ENCODE measurements at regions not wholly inside any gene's neighbourhood (a gene's known extent, or its start where the extent isn't known, plus 50 kb on each side); places are given as distances from the start of the nearest gene placed in this dataset.
"Not testable (repeated sequence)": the region's sequence is repeated elsewhere in the genome, so short reads cannot be mapped to it uniquely, and the experiment has no call there.

DNA sequence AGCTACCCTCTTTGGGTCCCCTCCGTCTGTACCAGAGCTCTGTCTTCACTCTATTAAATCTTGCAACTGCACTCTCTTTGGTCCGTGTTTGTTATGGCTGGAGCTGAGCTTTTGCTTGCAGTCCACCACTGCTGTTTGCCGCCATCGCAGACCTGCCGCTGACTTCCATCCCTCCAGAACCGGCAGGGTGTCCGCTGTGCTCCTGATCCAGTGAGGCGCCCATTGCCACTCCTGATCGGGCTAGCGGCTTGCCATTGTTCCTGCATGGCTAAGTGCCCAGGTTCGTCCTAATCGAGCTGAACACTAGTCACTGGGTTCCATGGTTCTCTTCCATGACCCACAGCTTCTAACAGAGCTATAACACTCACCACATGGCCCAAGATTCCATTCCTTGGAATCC is 380.6 kb downstream of the CDH19 start:
- POLR2A ChIA-PET; H3K27ac ChIP-seq (ENCODE audit: insufficient read depth in 1 of 2, low read depth in 1 of 2, low read length in 2 of 2, poor library complexity in 1 of 2, severe bottlenecking in 2 of 2); H3K27me3 ChIP-seq (replicated peaks in 2 of 5; ENCODE audit: control insufficient read depth in 4 of 5, insufficient read depth in 5 of 5, low read length in 4 of 5); DNase-seq; H3K36me3 ChIP-seq (ENCODE audit: control insufficient read depth in 4 of 4, insufficient read depth in 4 of 4, low read length in 3 of 4); CTCF ChIA-PET; H3K4me1 ChIP-seq (ENCODE audit: control extremely low read depth in 1 of 4, control insufficient read depth in 4 of 4, insufficient read depth in 4 of 4, low read length in 3 of 4); H3K4me3 ChIP-seq (ENCODE audit: control insufficient read depth in 1 of 7, extremely low read depth in 1 of 7, insufficient read depth in 4 of 7, low read depth in 2 of 7, low read length in 6 of 7); H3K9me3 ChIP-seq (ENCODE audit: control extremely low read depth in 1 of 5, control insufficient read depth in 4 of 5, insufficient read depth in 2 of 5, low read depth in 1 of 5, low read length in 4 of 5): not testable (repeated sequence)
- WGBS (ENCODE audit: insufficient coverage) = 95% methylated on average over 12 of the region's 12 CpGs

DNA sequence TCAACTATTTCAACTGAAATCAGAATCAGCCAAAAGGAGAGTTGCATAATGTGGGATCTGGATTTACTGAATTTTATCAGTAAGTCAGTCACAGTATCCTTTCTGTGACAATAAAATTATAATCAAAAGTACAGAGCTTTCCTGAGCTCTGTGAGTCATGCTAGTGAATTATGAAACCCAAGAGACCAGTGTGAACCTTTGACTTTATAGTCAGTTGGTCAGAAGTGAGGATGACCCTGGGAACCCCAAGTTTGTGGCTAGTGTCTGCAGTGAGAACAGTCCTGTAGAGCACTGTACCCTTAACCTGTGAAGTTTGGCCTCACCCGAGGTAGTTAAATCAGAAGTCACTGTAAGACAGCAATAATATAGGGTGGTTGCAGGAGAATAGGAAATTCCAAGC is 381.7 kb downstream of the CDH19 start:
- Histone ChIP-seq H3K36me3 (ENCODE audit: control insufficient read depth in 4 of 4, insufficient read depth in 4 of 4, low read length in 3 of 4) (no peaks in the 10 kb centered on the region), H3K4me3 (ENCODE audit: control insufficient read depth in 1 of 7, extremely low read depth in 1 of 7, insufficient read depth in 4 of 7, low read depth in 2 of 7, low read length in 6 of 7) (no peak overlapping the region), H3K9me3 (ENCODE audit: control extremely low read depth in 1 of 5, control insufficient read depth in 4 of 5, insufficient read depth in 2 of 5, low read depth in 1 of 5, low read length in 4 of 5) (no peaks in the 10 kb centered on the region), H3K27me3 (replicated peaks in 2 of 5; ENCODE audit: control insufficient read depth in 4 of 5, insufficient read depth in 5 of 5, low read length in 4 of 5) (no peaks in the 10 kb centered on the region), H3K27ac (ENCODE audit: insufficient read depth in 1 of 2, low read depth in 1 of 2, low read length in 2 of 2, poor library complexity in 1 of 2, severe bottlenecking in 2 of 2) (no peak overlapping the region), H3K4me1 (ENCODE audit: control extremely low read depth in 1 of 4, control insufficient read depth in 4 of 4, insufficient read depth in 4 of 4, low read length in 3 of 4) (no peaks in the 10 kb centered on the region)
- ChIA-PET CTCF (no interaction called here), POLR2A (no interaction called here)
- WGBS (ENCODE audit: insufficient coverage) = 100% methylated on average over 1 of the region's 1 CpG
- no peak for DNase-seq

DNA sequence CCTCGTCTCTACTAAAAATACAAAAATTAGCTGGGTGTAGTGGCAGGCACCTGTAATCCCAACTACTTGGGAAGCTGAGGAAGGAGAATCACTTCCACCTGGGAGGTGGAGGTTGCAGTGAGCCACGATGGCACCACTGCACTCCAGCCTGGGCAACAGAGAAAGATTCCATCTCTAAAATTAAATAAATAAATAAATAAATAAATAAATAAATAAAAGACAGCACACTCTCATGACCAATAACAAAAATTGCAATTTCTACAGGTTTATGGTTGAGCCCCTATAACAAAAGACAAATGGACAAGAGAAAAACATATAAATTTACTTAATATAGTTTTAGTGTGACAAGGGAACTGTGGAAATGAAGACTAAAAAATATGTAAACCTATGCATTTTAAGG is 384.1 kb downstream of the CDH19 start:
- Histone ChIP-seq H3K36me3 (ENCODE audit: control insufficient read depth in 4 of 4, insufficient read depth in 4 of 4, low read length in 3 of 4) (no peaks in the 10 kb centered on the region), H3K4me1 (ENCODE audit: control extremely low read depth in 1 of 4, control insufficient read depth in 4 of 4, insufficient read depth in 4 of 4, low read length in 3 of 4) (no peaks in the 10 kb centered on the region), H3K9me3 (ENCODE audit: control extremely low read depth in 1 of 5, control insufficient read depth in 4 of 5, insufficient read depth in 2 of 5, low read depth in 1 of 5, low read length in 4 of 5) (no peaks in the 10 kb centered on the region), H3K4me3 (ENCODE audit: control insufficient read depth in 1 of 7, extremely low read depth in 1 of 7, insufficient read depth in 4 of 7, low read depth in 2 of 7, low read length in 6 of 7) (no peak overlapping the region), H3K27ac (ENCODE audit: insufficient read depth in 1 of 2, low read depth in 1 of 2, low read length in 2 of 2, poor library complexity in 1 of 2, severe bottlenecking in 2 of 2) (no peak overlapping the region), H3K27me3 (replicated peaks in 2 of 5; ENCODE audit: control insufficient read depth in 4 of 5, insufficient read depth in 5 of 5, low read length in 4 of 5) (no peaks in the 10 kb centered on the region)
- ChIA-PET POLR2A (no interaction called here), CTCF (no interaction called here)
- WGBS (ENCODE audit: insufficient coverage) = no CpG with 5 or more reads among the region's 2 CpGs
- no peak for DNase-seq

DNA sequence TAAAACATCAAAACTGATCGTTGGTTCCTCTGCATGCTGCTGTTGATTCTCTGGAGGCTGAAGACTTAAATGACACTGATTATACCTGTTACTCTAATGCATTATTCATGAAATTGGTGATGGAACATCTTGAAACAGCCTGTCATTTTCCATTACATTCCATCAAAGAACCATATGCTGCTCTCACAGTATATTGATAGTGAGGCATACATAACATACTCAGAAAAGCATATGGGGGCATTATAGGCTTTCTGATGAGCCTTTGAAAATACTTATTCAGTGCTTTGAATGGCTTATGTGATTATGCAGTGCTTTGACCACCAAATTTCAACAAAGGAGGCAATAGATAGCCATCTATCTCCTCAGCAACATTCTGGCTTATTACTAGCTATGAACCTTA is 392.1 kb downstream of the CDH19 start:
- Histone ChIP-seq H3K27ac (ENCODE audit: insufficient read depth in 1 of 2, low read depth in 1 of 2, low read length in 2 of 2, poor library complexity in 1 of 2, severe bottlenecking in 2 of 2) (no peak overlapping the region), H3K9me3 (ENCODE audit: control extremely low read depth in 1 of 5, control insufficient read depth in 4 of 5, insufficient read depth in 2 of 5, low read depth in 1 of 5, low read length in 4 of 5) (no peaks in the 10 kb centered on the region), H3K36me3 (ENCODE audit: control insufficient read depth in 4 of 4, insufficient read depth in 4 of 4, low read length in 3 of 4) (no peaks in the 10 kb centered on the region), H3K4me1 (ENCODE audit: control extremely low read depth in 1 of 4, control insufficient read depth in 4 of 4, insufficient read depth in 4 of 4, low read length in 3 of 4) (no peaks in the 10 kb centered on the region), H3K4me3 (ENCODE audit: control insufficient read depth in 1 of 7, extremely low read depth in 1 of 7, insufficient read depth in 4 of 7, low read depth in 2 of 7, low read length in 6 of 7) (no peak overlapping the region), H3K27me3 (replicated peaks in 2 of 5; ENCODE audit: control insufficient read depth in 4 of 5, insufficient read depth in 5 of 5, low read length in 4 of 5) (no peaks in the 10 kb centered on the region)
- 100% methylated on average over 1 of the region's 1 CpG for WGBS (ENCODE audit: insufficient coverage)
- ChIA-PET CTCF (no interaction called here), POLR2A (no interaction called here)
- DNase-seq = no peak

DNA sequence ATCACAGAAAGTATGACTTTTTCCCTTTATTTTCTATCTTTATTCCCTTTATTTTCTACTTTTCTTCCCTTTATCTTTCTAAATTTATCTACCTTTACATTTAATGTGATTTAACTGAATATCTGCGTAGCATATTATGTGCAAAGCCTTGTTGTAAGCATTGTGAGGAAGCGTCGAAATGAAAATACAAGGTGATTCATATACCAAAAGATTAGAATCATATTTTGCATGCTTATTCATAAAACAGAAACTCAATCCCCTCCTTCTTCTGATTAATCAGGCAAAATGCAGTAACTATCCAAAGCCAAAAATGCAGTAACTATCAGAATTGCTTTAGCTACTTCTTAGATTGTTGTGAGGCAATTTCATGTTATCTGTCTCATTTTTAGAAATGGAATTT is 393.0 kb downstream of the CDH19 start:
- ChIA-PET POLR2A (no interaction called here), CTCF (no interaction called here)
- H3K27ac ChIP-seq (ENCODE audit: insufficient read depth in 1 of 2, low read depth in 1 of 2, low read length in 2 of 2, poor library complexity in 1 of 2, severe bottlenecking in 2 of 2) = no peak overlapping the region
- no CpG with 5 or more reads among the region's 3 CpGs for WGBS (ENCODE audit: insufficient coverage)
- DNase-seq = no peak
- H3K27me3 ChIP-seq (replicated peaks in 2 of 5; ENCODE audit: control insufficient read depth in 4 of 5, insufficient read depth in 5 of 5, low read length in 4 of 5) = no peaks in the 10 kb centered on the region
- no peak overlapping the region for H3K4me3 ChIP-seq (ENCODE audit: control insufficient read depth in 1 of 7, extremely low read depth in 1 of 7, insufficient read depth in 4 of 7, low read depth in 2 of 7, low read length in 6 of 7)
- H3K4me1 ChIP-seq (ENCODE audit: control extremely low read depth in 1 of 4, control insufficient read depth in 4 of 4, insufficient read depth in 4 of 4, low read length in 3 of 4) = no peaks in the 10 kb centered on the region
- H3K9me3 ChIP-seq (ENCODE audit: control extremely low read depth in 1 of 5, control insufficient read depth in 4 of 5, insufficient read depth in 2 of 5, low read depth in 1 of 5, low read length in 4 of 5) = no peaks in the 10 kb centered on the region
- H3K36me3 ChIP-seq (ENCODE audit: control insufficient read depth in 4 of 4, insufficient read depth in 4 of 4, low read length in 3 of 4) = no peaks in the 10 kb centered on the region

DNA sequence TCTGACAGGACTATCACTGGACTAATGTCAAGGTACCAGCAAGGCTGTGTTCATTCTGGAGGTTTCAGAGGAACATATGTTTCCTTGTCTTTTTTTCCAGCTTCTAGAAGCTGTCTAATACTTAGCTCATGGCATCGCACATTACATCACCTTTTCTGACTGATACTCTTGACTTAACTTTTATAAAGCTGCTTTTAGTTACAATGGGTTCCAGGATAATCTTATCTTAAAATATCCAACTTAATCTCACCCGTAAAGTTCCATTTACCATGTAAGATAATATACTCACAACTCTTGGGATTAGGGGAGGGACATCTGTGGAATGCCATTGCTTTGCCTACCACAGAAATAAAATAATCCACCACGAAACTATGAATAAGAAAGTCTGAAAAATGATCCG is 394.2 kb downstream of the CDH19 start:
- Histone ChIP-seq H3K9me3 (ENCODE audit: control extremely low read depth in 1 of 5, control insufficient read depth in 4 of 5, insufficient read depth in 2 of 5, low read depth in 1 of 5, low read length in 4 of 5) (no peaks in the 10 kb centered on the region), H3K27ac (ENCODE audit: insufficient read depth in 1 of 2, low read depth in 1 of 2, low read length in 2 of 2, poor library complexity in 1 of 2, severe bottlenecking in 2 of 2) (no peak overlapping the region), H3K27me3 (replicated peaks in 2 of 5; ENCODE audit: control insufficient read depth in 4 of 5, insufficient read depth in 5 of 5, low read length in 4 of 5) (no peaks in the 10 kb centered on the region), H3K4me3 (ENCODE audit: control insufficient read depth in 1 of 7, extremely low read depth in 1 of 7, insufficient read depth in 4 of 7, low read depth in 2 of 7, low read length in 6 of 7) (no peak overlapping the region), H3K36me3 (ENCODE audit: control insufficient read depth in 4 of 4, insufficient read depth in 4 of 4, low read length in 3 of 4) (no peaks in the 10 kb centered on the region), H3K4me1 (ENCODE audit: control extremely low read depth in 1 of 4, control insufficient read depth in 4 of 4, insufficient read depth in 4 of 4, low read length in 3 of 4) (no peaks in the 10 kb centered on the region)
- CTCF ChIA-PET = no interaction called here
- POLR2A ChIA-PET = no interaction called here
- 100% methylated on average over 1 of the region's 4 CpGs for WGBS (ENCODE audit: insufficient coverage)
- no peak for DNase-seq

DNA sequence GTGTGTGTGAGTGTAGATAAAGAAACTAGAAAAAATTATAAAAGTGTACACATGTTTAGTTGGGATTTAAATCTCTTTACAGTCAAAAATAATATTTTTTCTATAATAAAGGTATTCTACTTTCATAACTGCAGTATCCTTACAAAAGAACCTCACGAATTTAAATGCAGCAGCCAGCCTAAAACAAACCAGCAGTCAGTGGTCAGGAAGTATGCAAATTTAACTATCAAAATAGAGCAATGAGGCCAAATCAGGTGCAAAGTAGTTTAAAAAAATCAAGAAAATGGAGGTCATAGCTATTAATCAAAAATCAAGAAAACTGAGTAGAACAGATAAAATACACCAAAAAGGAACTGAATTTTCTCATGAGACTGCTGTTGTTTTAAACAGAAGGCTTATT is 407.1 kb downstream of the CDH19 start:
- Histone ChIP-seq H3K4me1 (ENCODE audit: control extremely low read depth in 1 of 4, control insufficient read depth in 4 of 4, insufficient read depth in 4 of 4, low read length in 3 of 4) (no peaks in the 10 kb centered on the region), H3K27me3 (replicated peaks in 2 of 5; ENCODE audit: control insufficient read depth in 4 of 5, insufficient read depth in 5 of 5, low read length in 4 of 5) (no peaks in the 10 kb centered on the region), H3K4me3 (ENCODE audit: control insufficient read depth in 1 of 7, extremely low read depth in 1 of 7, insufficient read depth in 4 of 7, low read depth in 2 of 7, low read length in 6 of 7) (no peak overlapping the region), H3K27ac (ENCODE audit: insufficient read depth in 1 of 2, low read depth in 1 of 2, low read length in 2 of 2, poor library complexity in 1 of 2, severe bottlenecking in 2 of 2) (no peak overlapping the region), H3K36me3 (ENCODE audit: control insufficient read depth in 4 of 4, insufficient read depth in 4 of 4, low read length in 3 of 4) (no peaks in the 10 kb centered on the region), H3K9me3 (ENCODE audit: control extremely low read depth in 1 of 5, control insufficient read depth in 4 of 5, insufficient read depth in 2 of 5, low read depth in 1 of 5, low read length in 4 of 5) (no peaks in the 10 kb centered on the region)
- POLR2A ChIA-PET = no interaction called here
- CTCF ChIA-PET = no interaction called here
- no CpG with 5 or more reads among the region's 1 CpG for WGBS (ENCODE audit: insufficient coverage)
- DNase-seq = no peak

DNA sequence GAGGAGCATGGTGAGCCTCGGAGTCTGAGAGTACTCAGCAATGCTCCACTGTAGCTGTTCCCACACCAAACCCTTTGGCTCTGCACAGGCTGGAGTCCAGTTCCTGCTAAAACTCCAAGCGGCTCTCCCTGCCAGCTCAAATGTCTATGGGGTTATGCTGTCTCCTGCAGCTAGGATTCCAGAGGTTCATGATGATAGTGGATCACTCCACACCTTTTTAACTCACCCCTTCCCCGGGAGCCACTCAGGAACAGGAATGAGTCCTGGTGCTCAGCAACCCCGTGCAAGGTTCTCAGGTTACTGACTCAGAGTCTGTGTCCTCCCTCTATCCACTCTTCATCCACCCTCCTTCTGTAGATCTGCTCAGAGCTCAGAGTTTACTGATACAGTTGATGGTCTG is 410.0 kb downstream of the CDH19 start:
- 94% methylated on average over 2 of the region's 4 CpGs for WGBS (ENCODE audit: insufficient coverage)
- Histone ChIP-seq H3K4me1 (ENCODE audit: control extremely low read depth in 1 of 4, control insufficient read depth in 4 of 4, insufficient read depth in 4 of 4, low read length in 3 of 4) (no peaks in the 10 kb centered on the region), H3K9me3 (ENCODE audit: control extremely low read depth in 1 of 5, control insufficient read depth in 4 of 5, insufficient read depth in 2 of 5, low read depth in 1 of 5, low read length in 4 of 5) (no peaks in the 10 kb centered on the region), H3K27ac (ENCODE audit: insufficient read depth in 1 of 2, low read depth in 1 of 2, low read length in 2 of 2, poor library complexity in 1 of 2, severe bottlenecking in 2 of 2) (no peak overlapping the region), H3K36me3 (ENCODE audit: control insufficient read depth in 4 of 4, insufficient read depth in 4 of 4, low read length in 3 of 4) (no peaks in the 10 kb centered on the region), H3K27me3 (replicated peaks in 2 of 5; ENCODE audit: control insufficient read depth in 4 of 5, insufficient read depth in 5 of 5, low read length in 4 of 5) (no peaks in the 10 kb centered on the region), H3K4me3 (ENCODE audit: control insufficient read depth in 1 of 7, extremely low read depth in 1 of 7, insufficient read depth in 4 of 7, low read depth in 2 of 7, low read length in 6 of 7) (no peak overlapping the region)
- no peak for DNase-seq
- ChIA-PET POLR2A (no interaction called here), CTCF (no interaction called here)

All from common myeloid progenitor, CD34-positive (primary cell).